Smooth muscle cell (in vitro differentiated cells): ENCODE measurements at regions not wholly inside any gene's neighbourhood (a gene's known extent, or its start where the extent isn't known, plus 50 kb on each side); places are given as distances from the start of the nearest gene placed in this dataset.

Source experiments
- DNase-seq: peaks from one replicate; lab custom pipeline; 2025; ENCODE audit not compliant: unreplicated experiment; lab: John Stamatoyannopoulos, UW
- H2AFZ ChIP-seq: fragments of 200-600 bp; sonication (generic); 2 replicates; pipeline ENCODE4 v1.6.0; 2016; ENCODE audit warnings: antibody characterized with exemption, low read depth, mild to moderate bottlenecking
- H3F3A ChIP-seq: fragments of 200-600 bp; sonication (generic); 2 replicates; pipeline ENCODE4 v1.6.0; 2017; ENCODE audit warnings: antibody characterized with exemption, low read depth
- H3K27ac ChIP-seq: fragments of 200-600 bp; sonication (generic); 2 replicates; pipeline ENCODE4 v1.5.1; 2016; ENCODE audit warnings: low read depth, mild to moderate bottlenecking
- H3K27me3 ChIP-seq: fragments of 200-600 bp; sonication (generic); 2 replicates; pipeline ENCODE4 v1.6.1; 2016; ENCODE audit warnings: low read depth, mild to moderate bottlenecking
- H3K36me3 ChIP-seq: fragments of 200-600 bp; sonication (generic); 2 replicates; pipeline ENCODE4 v1.5.1; 2016; ENCODE audit warnings: low read depth
- H3K4me1 ChIP-seq: fragments of 200-600 bp; sonication (generic); 2 replicates; pipeline ENCODE4 v1.5.1; 2016; ENCODE audit warnings: low read depth
- H3K4me2 ChIP-seq: fragments of 200-600 bp; sonication (generic); 2 replicates; pipeline ENCODE4 v1.6.0; 2016; ENCODE audit warnings: mild to moderate bottlenecking
- H3K4me3 ChIP-seq: fragments of 200-600 bp; sonication (generic); 2 replicates; pipeline ENCODE4 v1.5.1; 2016; ENCODE audit warnings: mild to moderate bottlenecking
- H3K79me2 ChIP-seq: fragments of 200-600 bp; sonication (generic); 2 replicates; pipeline ENCODE4 v1.6.0; 2016; ENCODE audit warnings: low read depth, mild to moderate bottlenecking
- H3K9ac ChIP-seq: fragments of 200-600 bp; sonication (generic); 2 replicates; pipeline ENCODE4 v1.6.0; 2016; ENCODE audit warnings: low read depth
- H3K9me3 ChIP-seq: fragments of 200-600 bp; sonication (generic); replicated peaks from 2 replicates; pipeline ENCODE4 v1.5.1; 2016; ENCODE audit warnings: low read depth
- H4K20me1 ChIP-seq: fragments of 200-600 bp; sonication (generic); 2 replicates; pipeline ENCODE4 v1.6.0; 2016; ENCODE audit warnings: low read depth
- WGBS: methylation state at CpG from one replicate; pipeline ENCODE4 v1.1.7; 2016; ENCODE audit warnings: low lambda C conversion rate; 5-methylcytosine and 5-hydroxymethylcytosine counted together
- TF ChIP-seq, protein P1 (sequence below): fragments of 200-600 bp; sonication (generic); IDR thresholded peaks from 2 replicates; pipeline ENCODE4 v1.5.1; 2017; ENCODE audit warnings: borderline replicate concordance, mild to moderate bottlenecking, antibody characterized with exemption; ENCODE audit not compliant: insufficient read depth, poor library complexity, severe bottlenecking

GRCh38 chr6:20301256-20301655 is 89.0 kb upstream of the MBOAT1 start:
- H3K4me1 ChIP-seq: no peaks in the 10 kb centered on the region
- H2AFZ ChIP-seq: no peak overlapping the region
- TF ChIP-seq, protein P1, sequence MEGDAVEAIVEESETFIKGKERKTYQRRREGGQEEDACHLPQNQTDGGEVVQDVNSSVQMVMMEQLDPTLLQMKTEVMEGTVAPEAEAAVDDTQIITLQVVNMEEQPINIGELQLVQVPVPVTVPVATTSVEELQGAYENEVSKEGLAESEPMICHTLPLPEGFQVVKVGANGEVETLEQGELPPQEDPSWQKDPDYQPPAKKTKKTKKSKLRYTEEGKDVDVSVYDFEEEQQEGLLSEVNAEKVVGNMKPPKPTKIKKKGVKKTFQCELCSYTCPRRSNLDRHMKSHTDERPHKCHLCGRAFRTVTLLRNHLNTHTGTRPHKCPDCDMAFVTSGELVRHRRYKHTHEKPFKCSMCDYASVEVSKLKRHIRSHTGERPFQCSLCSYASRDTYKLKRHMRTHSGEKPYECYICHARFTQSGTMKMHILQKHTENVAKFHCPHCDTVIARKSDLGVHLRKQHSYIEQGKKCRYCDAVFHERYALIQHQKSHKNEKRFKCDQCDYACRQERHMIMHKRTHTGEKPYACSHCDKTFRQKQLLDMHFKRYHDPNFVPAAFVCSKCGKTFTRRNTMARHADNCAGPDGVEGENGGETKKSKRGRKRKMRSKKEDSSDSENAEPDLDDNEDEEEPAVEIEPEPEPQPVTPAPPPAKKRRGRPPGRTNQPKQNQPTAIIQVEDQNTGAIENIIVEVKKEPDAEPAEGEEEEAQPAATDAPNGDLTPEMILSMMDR: no peak
- no peaks in the 10 kb centered on the region for H3K9me3 ChIP-seq
- DNase-seq: no peak
- H3K79me2 ChIP-seq: no peaks in the 10 kb centered on the region
- no peaks in the 10 kb centered on the region for H4K20me1 ChIP-seq
- WGBS: 98% methylated on average over 29 of the region's 29 CpGs
- H3K27me3 ChIP-seq: no peaks in the 10 kb centered on the region
- no peaks in the 10 kb centered on the region for H3K36me3 ChIP-seq
- H3K4me3 ChIP-seq: no peak overlapping the region
- no peak overlapping the region for H3K27ac ChIP-seq
- no peak overlapping the region for H3K4me2 ChIP-seq
- peaks cover 7% of the 10 kb centered on the region for H3F3A ChIP-seq
- no peak overlapping the region for H3K9ac ChIP-seq

- DNase-seq: no peak
- H3K27ac ChIP-seq: peak overlapping the region; percentile 68
- H3K4me1 ChIP-seq: no peaks in the 10 kb centered on the region
- no peaks in the 10 kb centered on the region for H3K9me3 ChIP-seq
- peaks cover 7% of the 10 kb centered on the region for H3F3A ChIP-seq
- H3K79me2 ChIP-seq: no peaks in the 10 kb centered on the region
- TF ChIP-seq, protein P1: no peak
- H3K36me3 ChIP-seq: no peaks in the 10 kb centered on the region
- WGBS: 77% methylated on average over 3 of the region's 3 CpGs
- H2AFZ ChIP-seq: peak overlapping the region; percentile 20
- H3K4me2 ChIP-seq: peak overlapping the region; percentile 42
- H4K20me1 ChIP-seq: no peaks in the 10 kb centered on the region
- no peak overlapping the region for H3K4me3 ChIP-seq
- H3K9ac ChIP-seq: no peak overlapping the region
- H3K27me3 ChIP-seq: no peaks in the 10 kb centered on the region
Observed at GRCh38 chr6:20302168-20302567, 89.9 kb upstream of the MBOAT1 start.

DNA sequence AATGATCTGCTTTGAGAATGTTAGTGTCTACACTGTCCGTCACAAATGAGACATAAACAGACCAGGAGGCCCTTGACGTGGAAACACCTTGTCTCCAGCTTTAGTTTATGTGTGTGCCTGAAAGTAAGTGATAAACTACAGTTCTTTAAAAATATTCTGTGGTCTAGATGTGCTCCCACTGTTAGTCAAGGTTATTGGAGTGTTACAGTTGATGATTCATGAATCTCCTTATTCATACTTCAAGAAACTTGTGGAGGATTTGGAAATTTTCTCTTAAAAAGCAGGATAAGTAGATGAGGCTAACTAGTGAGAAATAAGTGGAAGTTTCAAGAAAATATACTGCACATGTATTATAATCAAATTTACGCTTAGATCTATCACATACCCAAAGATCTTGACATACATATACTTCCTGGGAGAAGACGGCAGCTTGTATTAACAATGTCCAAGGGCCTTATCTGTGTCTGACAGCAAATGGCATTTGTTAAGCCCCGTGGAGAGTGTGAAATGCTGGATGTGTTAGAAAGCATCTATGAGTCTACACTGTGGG is 90.5 kb upstream of the MBOAT1 start:
- peak overlapping the region; percentile 42 for H3K4me2 ChIP-seq

More for the DNA sequence above, 90.5 kb upstream of the MBOAT1 start:
- no peaks in the 10 kb centered on the region for H4K20me1 ChIP-seq
- no peaks in the 10 kb centered on the region for H3K27me3 ChIP-seq
- TF ChIP-seq, protein P1: no peak
- H3K36me3 ChIP-seq: no peaks in the 10 kb centered on the region
- no peak for DNase-seq
- no peaks in the 10 kb centered on the region for H3K4me1 ChIP-seq
- peak overlapping the region; percentile 68 for H3K27ac ChIP-seq
- WGBS: 24% methylated on average over 5 of the region's 5 CpGs
- H3K79me2 ChIP-seq: no peaks in the 10 kb centered on the region
- peaks cover 7% of the 10 kb centered on the region for H3F3A ChIP-seq
- peak overlapping the region; percentile 20 for H2AFZ ChIP-seq
- H3K9me3 ChIP-seq: no peaks in the 10 kb centered on the region
- H3K4me3 ChIP-seq: no peak overlapping the region
- H3K9ac ChIP-seq: no peak overlapping the region
